HCT116 (cell line): ENCODE measurements at regions not wholly inside any gene's neighbourhood (a gene's known extent, or its start where the extent isn't known, plus 50 kb on each side); places are given as distances from the start of the nearest gene placed in this dataset.

Experiments used
- ATAC-seq: fragments of 200-7000 bp; cut with Tn5 transposase; 2 replicates; pipeline ENCODE4 v1.9.1; 2020; ENCODE audit warnings: mild to moderate bottlenecking, moderate library complexity
- BruUV-seq: library from RNA; stranded (reverse); fragments of 400-500 nt; replicated peaks from 2 replicates; lab custom pipeline; 2021; lab: Mats Ljungman, UMichigan
- CTCF ChIA-PET: fragments of 300-600 bp; sonication (Branson Sonifier 250); formaldehyde crosslinking; loops from one replicate; lab custom pipeline; 2021; ENCODE audit warnings: antibody characterized with exemption; lab: Charles Lee
- POLR2A ChIA-PET: fragments of 300-600, 350-600 bp; sonication (Branson Sonifier 250); formaldehyde crosslinking; loops from one replicate; lab custom pipeline; 2021; ENCODE audit warnings: antibody characterized with exemption; lab: Charles Lee
- RAD21 ChIA-PET, 2 experiments: fragments of 300-600 bp; sonication (Branson Sonifier 250); formaldehyde crosslinking; loops; one replicate each; lab custom pipeline; 2023; ENCODE audit warnings: low total read pairs in 2 of 2; ENCODE audit not compliant: uncharacterized antibody in 2 of 2, unreplicated experiment in 2 of 2, low non-redundant PET in 1 of 2; lab: Charles Lee
- DNase-seq: peaks from one replicate; pipeline ENCODE4 v3.0.0-alpha.2; 2010; ENCODE audit warnings: low read depth, low spot score
- H2AFZ ChIP-seq: fragments of 200-600 bp; shearing (Covaris generic), sonication (generic); 2 replicates; pipeline ENCODE4 v1.6.1; 2017; ENCODE audit warnings: low read depth, mixed run types, mixed read lengths, antibody characterized with exemption, low read length; ENCODE audit not compliant: poor library complexity, severe bottlenecking
- H3K27ac ChIP-seq: 2 replicates; pipeline ENCODE4 v1.5.1; 2012; ENCODE audit warnings: low read depth, low read length
- H3K27me3 ChIP-seq: fragments of 200-600 bp; sonication (generic); 2 replicates; pipeline ENCODE4 v1.6.1; 2016; ENCODE audit warnings: mixed run types, low read length, mixed read lengths; ENCODE audit not compliant: insufficient read depth
- H3K36me3 ChIP-seq, 2 experiments: fragments of 200-500 bp in 1 of 2; fragments of 200-600 bp in 1 of 2; sonication (Bioruptor generic) in 1 of 2; sonication (generic) in 1 of 2; 2 replicates each; pipeline versions ENCODE4 v1.5.1 to v1.6.1; 2014 to 2016; ENCODE audit warnings: low read length in 2 of 2, inconsistent platforms in 1 of 2, mixed read lengths in 1 of 2, mixed run types in 1 of 2; ENCODE audit not compliant: insufficient read depth in 2 of 2, control insufficient read depth in 1 of 2
- H3K4me1 ChIP-seq, 2 experiments: fragments of 200-600 bp in 1 of 2; sonication (generic) in 1 of 2; 2 replicates each; pipeline versions ENCODE4 v1.5.1 to v1.6.1; 2012 to 2017; ENCODE audit warnings: low read length in 2 of 2, inconsistent platforms in 1 of 2, mild to moderate bottlenecking in 1 of 2, mixed read lengths in 1 of 2, mixed run types in 1 of 2, moderate library complexity in 1 of 2; ENCODE audit not compliant: insufficient read depth in 2 of 2, control insufficient read depth in 1 of 2
- H3K4me2 ChIP-seq: fragments of 200-600 bp; sonication (generic); 2 replicates; pipeline ENCODE4 v1.6.1; 2017; ENCODE audit warnings: mixed run types, low read length, mixed read lengths
- H3K4me3 ChIP-seq, 2 experiments: fragments of 200-600 bp in 1 of 2; sonication (generic) in 1 of 2; replicated peaks in 1 of 2; 2 replicates each; pipeline ENCODE4 v1.5.1; 2011 to 2016; ENCODE audit warnings: low read length in 2 of 2, control low read depth in 1 of 2, low read depth in 1 of 2, mild to moderate bottlenecking in 1 of 2, mixed read lengths in 1 of 2, mixed run types in 1 of 2
- H3K79me2 ChIP-seq: fragments of 200-600 bp; sonication (generic); 2 replicates; pipeline ENCODE4 v1.6.1; 2017; ENCODE audit warnings: mild to moderate bottlenecking, mixed run types, low read length, moderate library complexity, mixed read lengths; ENCODE audit not compliant: insufficient read depth
- H3K9ac ChIP-seq: fragments of 200-600 bp; sonication (generic); 2 replicates; pipeline ENCODE4 v1.6.1; 2016; ENCODE audit warnings: low read length, mixed read lengths
- H3K9me2 ChIP-seq: fragments of 200-600 bp; sonication (generic), shearing (Covaris generic); 2 replicates; pipeline ENCODE4 v1.6.1; 2017; ENCODE audit warnings: mixed run types, mild to moderate bottlenecking, moderate library complexity; ENCODE audit not compliant: insufficient read depth
- H3K9me3 ChIP-seq, 2 experiments: fragments of 200-500 bp in 1 of 2; fragments of 200-600 bp in 1 of 2; sonication (Bioruptor generic) in 1 of 2; sonication (generic) in 1 of 2; 2 replicates each; pipeline ENCODE4 v1.6.1; 2014 to 2017; ENCODE audit warnings: low read length in 2 of 2, mixed read lengths in 2 of 2, inconsistent platforms in 1 of 2, low read depth in 1 of 2, mild to moderate bottlenecking in 1 of 2, mixed run types in 1 of 2, moderate library complexity in 1 of 2; ENCODE audit not compliant: control insufficient read depth in 1 of 2, insufficient read depth in 1 of 2
- H4K20me1 ChIP-seq: fragments of 200-600 bp; sonication (generic), shearing (Covaris generic); 2 replicates; pipeline ENCODE4 v1.6.1; 2017; ENCODE audit warnings: mixed run types, mild to moderate bottlenecking, moderate library complexity; ENCODE audit not compliant: insufficient read depth
- CEBPB ChIP-seq: IDR thresholded peaks from 2 replicates; pipeline ENCODE4 v1.6.1; 2012; ENCODE audit warnings: low read depth
- EGR1 ChIP-seq: IDR thresholded peaks from 2 replicates; pipeline ENCODE4 v1.6.1; 2012; ENCODE audit warnings: low read depth
- EZH2 ChIP-seq: fragments of 200-600 bp; sonication (generic); IDR thresholded peaks from 2 replicates; pipeline ENCODE4 v1.6.1; 2017; ENCODE audit warnings: antibody characterized with exemption, mixed run types
- FOSL1 ChIP-seq: IDR thresholded peaks from 2 replicates; pipeline ENCODE4 v1.6.1; 2012; ENCODE audit warnings: low read depth
- POLR2A ChIP-seq: IDR thresholded peaks from 2 replicates; pipeline ENCODE4 v1.7.0; 2011; ENCODE audit warnings: borderline replicate concordance; ENCODE audit not compliant: insufficient read depth, insufficient read length; ENCODE audit errors: extremely low read depth
- RAD21 ChIP-seq: IDR thresholded peaks from 2 replicates; pipeline ENCODE4 v1.6.1; 2012; ENCODE audit warnings: low read depth, mild to moderate bottlenecking
- SP1 ChIP-seq: IDR thresholded peaks from 2 replicates; pipeline ENCODE4 v1.6.1; 2012; ENCODE audit warnings: low read depth
- TCF7L2 ChIP-seq: IDR thresholded peaks from 2 replicates; pipeline ENCODE4 v1.7.0; 2011; ENCODE audit warnings: borderline replicate concordance, inconsistent platforms; ENCODE audit not compliant: insufficient read depth, insufficient read length; ENCODE audit errors: extremely low read depth
- intact Hi-C: fragments of 100-400 bp; cut with micrococcal nuclease; formaldehyde crosslinking; loops from 2 replicates; pipeline ENCODE4 v1.10.0; 2022

- no TSS peak for BruUV-seq
- H3K79me2 ChIP-seq, result no peaks in the 10 kb centered on the region
- no peak for ATAC-seq
Observed at GRCh38 chr1:88354256-88354655, 329.8 kb upstream of the PKN2 start.

GRCh38 chr1:88357729-88358128, 326.3 kb upstream of the PKN2 start:
- Histone ChIP-seq H2AFZ (no peak overlapping the region), H3K9ac (no peak overlapping the region)
- RAD21 ChIA-PET, result no interaction called here
- DNase-seq, result no peak
- CTCF ChIA-PET, result no interaction called here
- POLR2A ChIA-PET, result no interaction called here
- intact Hi-C loops, result loop anchor here (10.0 kb wide), 1 partner anchor 57 kb away; no protein-coding TSS in a partner anchor
- TF ChIP-seq CEBPB, result no peak
- no peak for TF ChIP-seq EZH2
- no peak for TF ChIP-seq POLR2A
- TF ChIP-seq SP1, result no peak
- TF ChIP-seq, all 23 proteins: peak for 0
- Histone ChIP-seq H3K4me1 (no peaks in the 10 kb centered on the region), H3K4me3 (no peak overlapping the region), H3K4me2 (no peak overlapping the region), H3K79me2 (no peaks in the 10 kb centered on the region), H4K20me1 (no peaks in the 10 kb centered on the region), H3K27me3 (no peaks in the 10 kb centered on the region), H3K36me3 (no peaks in the 10 kb centered on the region), H3K9me3 (no peaks in the 10 kb centered on the region), H3K9me2 (no peaks in the 10 kb centered on the region), H3K27ac (no peak overlapping the region)
- BruUV-seq, result no TSS peak
- ATAC-seq, result no peak

More at GRCh38 chr1:88354256-88354655, 329.8 kb upstream of the PKN2 start:
- Histone ChIP-seq H3K4me2 (no peak overlapping the region), H4K20me1 (no peaks in the 10 kb centered on the region), H3K27ac (no peak overlapping the region), H3K4me3 (no peak overlapping the region), H3K9me3 (no peaks in the 10 kb centered on the region), H3K9ac (no peak overlapping the region), H3K4me1 (no peaks in the 10 kb centered on the region), H3K36me3 (no peaks in the 10 kb centered on the region), H3K9me2 (no peaks in the 10 kb centered on the region), H3K27me3 (no peaks in the 10 kb centered on the region), H2AFZ (no peak overlapping the region)
- no peak for TF ChIP-seq POLR2A
- TF ChIP-seq TCF7L2, result no peak
- no peak for TF ChIP-seq RAD21
- no peak for TF ChIP-seq FOSL1
- no peak for TF ChIP-seq EGR1
- TF ChIP-seq EZH2, result no peak
- intact Hi-C loops, result loop anchor here (10.0 kb wide), 1 partner anchor 61 kb away; no protein-coding TSS in a partner anchor
- CTCF ChIA-PET, result no interaction called here
- RAD21 ChIA-PET, result no interaction called here
- POLR2A ChIA-PET, result no interaction called here
- DNase-seq, result no peak
